ENCODE measurements at regions not wholly inside any gene's neighbourhood (a gene's known extent, or its start where the extent isn't known, plus 50 kb on each side); places are given as distances from the start of the nearest gene placed in this dataset.

GRCh38 chr7:26522633-26523032, 231.0 kb downstream of the SNX10 start:
- Mint-ChIP-seq H3K36me3 (ENCODE audit: insufficient read depth in 2 of 2) (no peaks in the 10 kb centered on the region), H3K27ac (no peak overlapping the region), H3K27me3 (ENCODE audit: low read depth) (peaks cover 6% of the 10 kb centered on the region), H3K9me3 (peaks cover 0 to 5% of the 10 kb centered on the region in 2 donors), H3K4me3 (no peak overlapping the region), H3K4me1 (ENCODE audit: low read depth) (no peaks in the 10 kb centered on the region)
- no peak for ATAC-seq (replicated peaks in 1 of 2)
- DNase-seq, result no peak

GRCh38 chr7:26525398-26526264, 234.0 kb downstream of the SNX10 start:
- Mint-ChIP-seq H3K4me3 (no peak overlapping the region), H3K4me1 (ENCODE audit: low read depth) (no peaks in the 10 kb centered on the region), H3K36me3 (ENCODE audit: insufficient read depth in 2 of 2) (no peaks in the 10 kb centered on the region), H3K9me3 (peaks cover 0 to 5% of the 10 kb centered on the region in 2 donors), H3K27me3 (ENCODE audit: low read depth) (peaks cover 6% of the 10 kb centered on the region), H3K27ac (no peak overlapping the region)
- ATAC-seq (replicated peaks in 1 of 2), result no peak
- no peak for DNase-seq

GRCh38 chr7:26526265-26526587, 234.6 kb downstream of the SNX10 start:
- no peak overlapping the region for H3K4me3 Mint-ChIP-seq
- H3K9me3 Mint-ChIP-seq, result peaks cover 0 to 5% of the 10 kb centered on the region in 2 donors
- no peak for ATAC-seq (replicated peaks in 1 of 2)
- H3K27ac Mint-ChIP-seq, result no peak overlapping the region
- no peaks in the 10 kb centered on the region for H3K36me3 Mint-ChIP-seq (ENCODE audit: insufficient read depth in 2 of 2)
- peaks cover 10% of the 10 kb centered on the region for H3K27me3 Mint-ChIP-seq (ENCODE audit: low read depth)
- no peak for DNase-seq
- H3K4me1 Mint-ChIP-seq (ENCODE audit: low read depth), result no peaks in the 10 kb centered on the region

- ATAC-seq (replicated peaks in 1 of 2), result no peak
- Mint-ChIP-seq H3K4me3 (no peak overlapping the region), H3K27ac (no peak overlapping the region), H3K36me3 (ENCODE audit: insufficient read depth in 2 of 2) (no peaks in the 10 kb centered on the region), H3K4me1 (ENCODE audit: low read depth) (no peaks in the 10 kb centered on the region), H3K27me3 (ENCODE audit: low read depth) (peaks cover 27% of the 10 kb centered on the region), H3K9me3 (no peaks in the 10 kb centered on the region)
- no peak for DNase-seq
Observed at GRCh38 chr7:26531926-26532325, 240.3 kb downstream of the SNX10 start.

- ATAC-seq (replicated peaks in 1 of 2) (no peak), DNase-seq (no peak)
- H3K27me3 Mint-ChIP-seq (ENCODE audit: low read depth), result peaks cover 32% of the 10 kb centered on the region
- no peak overlapping the region for H3K4me3 Mint-ChIP-seq
- no peaks in the 10 kb centered on the region for H3K4me1 Mint-ChIP-seq (ENCODE audit: low read depth)
- H3K27ac Mint-ChIP-seq, result no peak overlapping the region
- H3K36me3 Mint-ChIP-seq (ENCODE audit: insufficient read depth in 2 of 2), result no peaks in the 10 kb centered on the region
- H3K9me3 Mint-ChIP-seq, result no peaks in the 10 kb centered on the region
Observed at GRCh38 chr7:26532471-26532870, 240.8 kb downstream of the SNX10 start.

GRCh38 chr7:26533217-26533616, 241.6 kb downstream of the SNX10 start:
- H3K27ac Mint-ChIP-seq, result no peak overlapping the region
- no peaks in the 10 kb centered on the region for H3K4me1 Mint-ChIP-seq (ENCODE audit: low read depth)
- no peak for DNase-seq
- H3K4me3 Mint-ChIP-seq, result no peak overlapping the region
- no peak for ATAC-seq (replicated peaks in 1 of 2)
- peaks cover 40% of the 10 kb centered on the region for H3K27me3 Mint-ChIP-seq (ENCODE audit: low read depth)
- no peaks in the 10 kb centered on the region for H3K36me3 Mint-ChIP-seq (ENCODE audit: insufficient read depth in 2 of 2)
- no peaks in the 10 kb centered on the region for H3K9me3 Mint-ChIP-seq

- H3K9me3 Mint-ChIP-seq, result no peaks in the 10 kb centered on the region
- DNase-seq (no peak), ATAC-seq (replicated peaks in 1 of 2) (no peak)
- H3K27ac Mint-ChIP-seq, result no peak overlapping the region
- peaks cover 48% of the 10 kb centered on the region for H3K27me3 Mint-ChIP-seq (ENCODE audit: low read depth)
- H3K4me3 Mint-ChIP-seq, result peak overlapping the region in 1 of 2 donors; percentile 40
- no peaks in the 10 kb centered on the region for H3K36me3 Mint-ChIP-seq (ENCODE audit: insufficient read depth in 2 of 2)
- H3K4me1 Mint-ChIP-seq (ENCODE audit: low read depth), result no peaks in the 10 kb centered on the region
Observed at GRCh38 chr7:26534649-26535482, 243.2 kb downstream of the SNX10 start.

GRCh38 chr7:26535483-26536007, 243.9 kb downstream of the SNX10 start:
- no peaks in the 10 kb centered on the region for H3K4me1 Mint-ChIP-seq (ENCODE audit: low read depth)
- no peak for DNase-seq
- H3K27me3 Mint-ChIP-seq (ENCODE audit: low read depth), result peaks cover 53% of the 10 kb centered on the region
- H3K36me3 Mint-ChIP-seq (ENCODE audit: insufficient read depth in 2 of 2), result no peaks in the 10 kb centered on the region
- no peak overlapping the region for H3K27ac Mint-ChIP-seq
- no peaks in the 10 kb centered on the region for H3K9me3 Mint-ChIP-seq
- H3K4me3 Mint-ChIP-seq, result no peak overlapping the region
- ATAC-seq (replicated peaks in 1 of 2), result no peak

- DNase-seq (no peak), ATAC-seq (replicated peaks in 1 of 2) (no peak)
- no peaks in the 10 kb centered on the region for H3K9me3 Mint-ChIP-seq
- H3K27ac Mint-ChIP-seq, result no peak overlapping the region
- no peak overlapping the region for H3K4me3 Mint-ChIP-seq
- no peaks in the 10 kb centered on the region for H3K4me1 Mint-ChIP-seq (ENCODE audit: low read depth)
- peaks cover 48% of the 10 kb centered on the region for H3K27me3 Mint-ChIP-seq (ENCODE audit: low read depth)
- no peaks in the 10 kb centered on the region for H3K36me3 Mint-ChIP-seq (ENCODE audit: insufficient read depth in 2 of 2)
Observed at GRCh38 chr7:26538216-26538615, 246.6 kb downstream of the SNX10 start.

- Mint-ChIP-seq H3K4me3 (no peak overlapping the region), H3K9me3 (no peaks in the 10 kb centered on the region), H3K36me3 (ENCODE audit: insufficient read depth in 2 of 2) (no peaks in the 10 kb centered on the region), H3K27ac (no peak overlapping the region), H3K4me1 (ENCODE audit: low read depth) (no peaks in the 10 kb centered on the region), H3K27me3 (ENCODE audit: low read depth) (peaks cover 48% of the 10 kb centered on the region)
- no peak for ATAC-seq (replicated peaks in 1 of 2)
- DNase-seq, result no peak
Observed at GRCh38 chr7:26538689-26539088, 247.0 kb downstream of the SNX10 start.

GRCh38 chr7:26543340-26543739, 251.7 kb downstream of the SNX10 start:
- Mint-ChIP-seq H3K27ac (no peak overlapping the region), H3K36me3 (ENCODE audit: insufficient read depth in 2 of 2) (no peaks in the 10 kb centered on the region), H3K9me3 (peaks cover 0 to 1% of the 10 kb centered on the region in 2 donors), H3K4me1 (ENCODE audit: low read depth) (no peaks in the 10 kb centered on the region), H3K27me3 (ENCODE audit: low read depth) (peaks cover 24% of the 10 kb centered on the region), H3K4me3 (no peak overlapping the region)
- no peak for ATAC-seq (replicated peaks in 1 of 2)
- DNase-seq, result no peak

GRCh38 chr7:26543951-26544350, 252.3 kb downstream of the SNX10 start:
- Mint-ChIP-seq H3K4me3 (no peak overlapping the region), H3K27ac (no peak overlapping the region), H3K36me3 (ENCODE audit: insufficient read depth in 2 of 2) (no peaks in the 10 kb centered on the region), H3K4me1 (ENCODE audit: low read depth) (no peaks in the 10 kb centered on the region), H3K9me3 (peaks cover 0 to 1% of the 10 kb centered on the region in 2 donors), H3K27me3 (ENCODE audit: low read depth) (peaks cover 27% of the 10 kb centered on the region)
- no peak for DNase-seq
- no peak for ATAC-seq (replicated peaks in 1 of 2)

GRCh38 chr7:26546508-26547053, 254.9 kb downstream of the SNX10 start:
- Mint-ChIP-seq H3K4me3 (no peak overlapping the region), H3K36me3 (ENCODE audit: insufficient read depth in 2 of 2) (no peaks in the 10 kb centered on the region)
- ATAC-seq (replicated peaks in 1 of 2), result no peak

More at GRCh38 chr7:26546508-26547053, 254.9 kb downstream of the SNX10 start:
- peaks cover 16% of the 10 kb centered on the region for H3K27me3 Mint-ChIP-seq (ENCODE audit: low read depth)
- H3K9me3 Mint-ChIP-seq, result peaks cover 0 to 1% of the 10 kb centered on the region in 2 donors
- no peak overlapping the region for H3K27ac Mint-ChIP-seq
- DNase-seq, result no peak
- H3K4me1 Mint-ChIP-seq (ENCODE audit: low read depth), result no peaks in the 10 kb centered on the region

All from activated T-cell treated with anti-CD3 and anti-CD28 coated beads, Interleukin-2, amount 50 U/mL, for 72 hours (primary cell).